RWPE2 (cell line): ENCODE measurements at regions not wholly inside any gene's neighbourhood (a gene's known extent, or its start where the extent isn't known, plus 50 kb on each side); places are given as distances from the start of the nearest gene placed in this dataset.

Experiments
- ATAC-seq: fragments of 200-7000 bp; cut with Tn5 transposase; 3 replicates; pipeline ENCODE4 v1.9.1; 2021; ENCODE audit warnings: low read depth
- DNase-seq: peaks from one replicate; pipeline ENCODE4 v3.0.0-alpha.2; 2020; ENCODE audit warnings: low spot score
- H3K27ac ChIP-seq: fragments of 450-650 bp; 2 replicates; pipeline ENCODE4 v1.5.1; 2017; ENCODE audit warnings: mild to moderate bottlenecking; ENCODE audit not compliant: poor library complexity, severe bottlenecking
- H3K27me3 ChIP-seq: fragments of 250-450 bp; sonication (Bioruptor Pico); 2 replicates; pipeline ENCODE4 v1.5.1; 2021; ENCODE audit warnings: mild to moderate bottlenecking, moderate library complexity; ENCODE audit not compliant: insufficient read depth, poor library complexity, severe bottlenecking
- H3K36me3 ChIP-seq: fragments of 250-450 bp; sonication (Bioruptor Pico); 2 replicates; pipeline ENCODE4 v1.5.1; 2020; ENCODE audit warnings: low read depth, mild to moderate bottlenecking, moderate library complexity
- H3K4me1 ChIP-seq: fragments of 250-450 bp; sonication (Bioruptor Pico); 2 replicates; pipeline ENCODE4 v1.5.1; 2021; ENCODE audit warnings: mild to moderate bottlenecking, moderate library complexity; ENCODE audit not compliant: insufficient read depth, poor library complexity, severe bottlenecking
- H3K4me3 ChIP-seq: fragments of 250-450 bp; sonication (Bioruptor Pico); 2 replicates; pipeline ENCODE4 v1.5.1; 2021; ENCODE audit warnings: mild to moderate bottlenecking, moderate library complexity; ENCODE audit not compliant: severe bottlenecking
- H3K9me3 ChIP-seq: fragments of 250-450 bp; sonication (Bioruptor Pico); 2 replicates; pipeline ENCODE4 v1.5.1; 2021; ENCODE audit warnings: mild to moderate bottlenecking, moderate library complexity; ENCODE audit not compliant: severe bottlenecking
- TF ChIP-seq, protein P1 (sequence below): fragments of 450-650 bp; IDR thresholded peaks from one replicate; pipeline ENCODE4 v1.5.1; 2017; ENCODE audit warnings: mild to moderate bottlenecking, moderate library complexity; ENCODE audit not compliant: poor library complexity, severe bottlenecking

DNA sequence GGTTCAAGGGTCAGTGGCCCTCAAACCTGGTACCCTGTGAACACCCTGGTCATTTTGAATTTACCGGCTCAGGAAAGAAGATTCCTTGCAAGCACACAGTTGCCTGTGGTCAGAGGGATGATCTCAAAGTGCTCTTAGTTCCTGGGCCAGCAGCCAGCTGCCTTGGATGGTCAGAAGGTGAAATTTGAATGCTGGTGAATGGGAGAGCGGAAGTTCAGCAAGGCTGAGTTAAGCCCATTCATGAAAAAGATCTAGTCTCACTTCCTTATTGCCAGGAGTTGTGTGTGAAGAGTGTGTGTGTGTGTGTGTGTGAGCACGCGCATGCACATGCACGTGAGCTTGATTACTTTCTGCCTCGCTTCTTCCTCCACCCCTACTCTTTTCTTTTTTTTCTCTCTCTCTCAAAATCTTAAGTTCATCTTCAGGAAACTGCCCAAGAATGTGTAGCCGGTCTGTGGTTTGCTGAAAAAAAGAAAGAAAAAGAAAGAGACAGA is 155.5 kb upstream of the CCND2 start:
- Histone ChIP-seq H3K27ac (peak overlapping the region; percentile 98), H3K9me3 (no peaks in the 10 kb centered on the region), H3K36me3 (no peaks in the 10 kb centered on the region), H3K4me1 (peaks cover 45% of the 10 kb centered on the region), H3K27me3 (no peaks in the 10 kb centered on the region), H3K4me3 (no peak overlapping the region)
- ATAC-seq (no peak), DNase-seq (peak; percentile 30)
- TF ChIP-seq, protein P1, sequence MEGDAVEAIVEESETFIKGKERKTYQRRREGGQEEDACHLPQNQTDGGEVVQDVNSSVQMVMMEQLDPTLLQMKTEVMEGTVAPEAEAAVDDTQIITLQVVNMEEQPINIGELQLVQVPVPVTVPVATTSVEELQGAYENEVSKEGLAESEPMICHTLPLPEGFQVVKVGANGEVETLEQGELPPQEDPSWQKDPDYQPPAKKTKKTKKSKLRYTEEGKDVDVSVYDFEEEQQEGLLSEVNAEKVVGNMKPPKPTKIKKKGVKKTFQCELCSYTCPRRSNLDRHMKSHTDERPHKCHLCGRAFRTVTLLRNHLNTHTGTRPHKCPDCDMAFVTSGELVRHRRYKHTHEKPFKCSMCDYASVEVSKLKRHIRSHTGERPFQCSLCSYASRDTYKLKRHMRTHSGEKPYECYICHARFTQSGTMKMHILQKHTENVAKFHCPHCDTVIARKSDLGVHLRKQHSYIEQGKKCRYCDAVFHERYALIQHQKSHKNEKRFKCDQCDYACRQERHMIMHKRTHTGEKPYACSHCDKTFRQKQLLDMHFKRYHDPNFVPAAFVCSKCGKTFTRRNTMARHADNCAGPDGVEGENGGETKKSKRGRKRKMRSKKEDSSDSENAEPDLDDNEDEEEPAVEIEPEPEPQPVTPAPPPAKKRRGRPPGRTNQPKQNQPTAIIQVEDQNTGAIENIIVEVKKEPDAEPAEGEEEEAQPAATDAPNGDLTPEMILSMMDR: no peak

DNA sequence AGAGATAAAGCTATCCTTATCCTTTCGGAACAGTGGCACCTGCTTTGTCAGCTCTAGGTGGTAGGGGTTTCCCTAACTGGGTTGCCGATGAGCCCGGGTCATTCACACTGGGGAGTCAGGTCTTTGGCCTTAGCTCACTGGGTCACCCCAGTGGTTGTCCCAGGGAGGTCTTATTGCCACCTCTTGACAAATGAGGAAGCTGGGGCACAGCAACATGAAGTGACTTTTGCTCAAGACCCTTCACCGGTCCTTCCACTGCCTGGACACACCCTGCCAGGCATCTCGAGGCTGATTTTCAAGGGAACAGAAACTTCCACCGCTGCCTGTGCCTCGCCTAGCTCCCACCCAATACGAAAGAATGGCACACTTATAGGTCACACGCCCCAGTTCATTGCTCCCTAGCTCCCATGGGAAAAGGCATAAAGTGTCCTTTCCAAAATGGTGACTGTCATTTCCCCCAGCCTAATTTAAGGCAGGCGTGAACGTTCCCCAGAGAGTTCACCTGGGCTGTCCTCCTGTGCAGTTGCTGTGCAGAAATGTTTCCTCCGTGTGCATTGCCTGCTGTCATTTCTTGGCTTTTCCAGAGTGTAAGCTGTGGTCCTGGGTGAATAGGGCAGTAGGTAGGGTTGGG is 156.1 kb upstream of the CCND2 start:
- ATAC-seq: no peak
- Histone ChIP-seq H3K36me3 (no peaks in the 10 kb centered on the region), H3K9me3 (no peaks in the 10 kb centered on the region), H3K27ac (peak overlapping the region; percentile 98), H3K27me3 (no peaks in the 10 kb centered on the region), H3K4me1 (peaks cover 51% of the 10 kb centered on the region), H3K4me3 (no peak overlapping the region)
- TF ChIP-seq, protein P1: no peak
- DNase-seq: peak; percentile 34

DNA sequence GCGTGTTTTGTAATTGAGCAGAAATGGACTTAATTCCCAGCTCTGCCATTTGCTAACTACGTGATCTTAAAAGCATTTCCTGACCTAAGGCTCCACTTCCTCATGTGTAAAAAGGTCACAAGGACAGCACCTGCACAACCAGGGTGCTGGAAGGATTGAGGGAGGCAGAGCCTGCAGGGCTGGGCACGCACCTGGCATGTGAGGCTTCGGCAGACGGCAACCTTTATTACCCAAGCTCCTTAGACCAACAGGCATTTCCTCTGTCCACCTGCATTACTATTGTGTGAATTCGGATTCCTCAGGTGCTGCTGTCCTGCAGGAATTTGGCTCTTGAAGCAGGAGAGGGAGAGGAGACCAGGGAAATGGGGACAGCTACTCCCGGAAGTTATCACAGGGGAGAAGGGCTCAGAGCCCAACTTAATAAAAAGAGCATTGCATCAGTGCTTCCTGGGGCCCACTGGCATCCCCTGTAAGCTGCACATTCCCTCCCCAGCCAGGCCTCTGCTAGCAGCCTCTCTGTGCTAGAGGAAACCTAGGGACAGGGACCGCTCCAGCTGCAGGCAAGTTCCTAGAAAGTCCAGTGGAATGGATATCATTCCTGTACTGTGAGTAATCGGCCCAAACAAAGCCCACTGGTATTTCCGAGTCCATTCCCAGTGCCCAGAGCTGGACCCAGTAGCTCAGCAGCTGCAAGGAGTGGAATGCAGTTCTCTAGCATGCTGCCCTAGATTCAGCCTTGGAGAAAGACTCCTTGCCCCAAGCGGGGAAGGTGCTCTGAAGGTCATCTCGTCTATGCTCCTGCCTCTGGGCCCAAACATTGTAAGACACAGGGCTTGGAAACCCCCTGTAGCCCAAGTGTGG is 157.1 kb upstream of the CCND2 start:
- Histone ChIP-seq H3K4me1 (peaks cover 55% of the 10 kb centered on the region), H3K4me3 (no peak overlapping the region), H3K9me3 (no peaks in the 10 kb centered on the region), H3K36me3 (no peaks in the 10 kb centered on the region), H3K27ac (peak overlapping the region; percentile 98), H3K27me3 (no peaks in the 10 kb centered on the region)
- DNase-seq: peak; percentile 93
- ATAC-seq: peak; percentile 85
- TF ChIP-seq, protein P1: no peak

DNA sequence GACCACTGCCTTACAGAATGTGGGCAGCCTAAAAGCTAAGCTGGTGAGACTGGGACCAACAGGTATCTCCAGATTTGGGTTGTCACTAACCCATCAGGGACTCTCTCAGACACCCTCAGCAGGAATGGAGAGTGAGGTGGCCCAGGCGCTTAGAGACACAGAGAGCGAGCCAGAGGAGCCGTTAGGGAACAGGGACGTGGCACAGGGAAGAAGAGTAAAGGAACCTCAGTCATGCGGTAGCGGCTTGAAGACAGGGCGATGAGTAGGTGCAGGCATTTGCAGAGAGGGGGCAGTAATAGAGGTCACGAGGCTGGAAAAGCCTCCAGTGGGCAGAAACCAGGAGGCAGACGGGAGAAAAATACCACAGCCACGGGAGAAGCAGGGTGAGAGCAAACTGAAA is 158.0 kb upstream of the CCND2 start:
- peak; percentile 41 for DNase-seq
- peaks cover 55% of the 10 kb centered on the region for H3K4me1 ChIP-seq

More for the DNA sequence above, 158.0 kb upstream of the CCND2 start:
- ATAC-seq: no peak
- H3K36me3 ChIP-seq: no peaks in the 10 kb centered on the region
- H3K4me3 ChIP-seq: no peak overlapping the region
- H3K9me3 ChIP-seq: no peaks in the 10 kb centered on the region
- H3K27ac ChIP-seq: peak overlapping the region; percentile 98
- H3K27me3 ChIP-seq: no peaks in the 10 kb centered on the region
- TF ChIP-seq, protein P1: no peak
